AG08396 (cell line): ENCODE measurements at regions not wholly inside any gene's neighbourhood (a gene's known extent, or its start where the extent isn't known, plus 50 kb on each side); places are given as distances from the start of the nearest gene placed in this dataset.

Experiments used
- DNase-seq: peaks from one replicate; pipeline ENCODE4 v3.0.0; 2012; ENCODE audit warnings: low spot score, mixed read lengths

- DNase-seq = peak; percentile 4
Measured at GRCh38 chr12:84807249-84807648, 105.3 kb downstream of the SLC6A15 start.

- DNase-seq = no peak
Measured at GRCh38 chr12:84805474-84805858, 107.1 kb downstream of the SLC6A15 start.

GRCh38 chr12:84804691-84805473 is 107.7 kb downstream of the SLC6A15 start:
- no peak for DNase-seq

GRCh38 chr12:84803661-84804060 is 108.9 kb downstream of the SLC6A15 start:
- DNase-seq = no peak

GRCh38 chr12:84802161-84802560 is 110.4 kb downstream of the SLC6A15 start:
- DNase-seq = no peak

GRCh38 chr12:84793558-84794367 is 118.8 kb downstream of the SLC6A15 start:
- no peak for DNase-seq

- DNase-seq = no peak
Measured at GRCh38 chr12:84791444-84791843, 121.2 kb downstream of the SLC6A15 start.

- DNase-seq = no peak
Measured at GRCh38 chr12:84789184-84789583, 123.4 kb downstream of the SLC6A15 start.

- DNase-seq = no peak
Measured at GRCh38 chr12:84787253-84787652, 125.3 kb downstream of the SLC6A15 start.

- no peak for DNase-seq
Measured at GRCh38 chr12:84786622-84787021, 126.0 kb downstream of the SLC6A15 start.

- DNase-seq = no peak
Measured at GRCh38 chr12:84785951-84786350, 126.6 kb downstream of the SLC6A15 start.

GRCh38 chr12:84785281-84785680 is 127.3 kb downstream of the SLC6A15 start:
- DNase-seq = no peak

- no peak for DNase-seq
Measured at GRCh38 chr12:84779169-84779568, 133.4 kb downstream of the SLC6A15 start.

GRCh38 chr12:84772281-84772680 is 140.3 kb downstream of the SLC6A15 start:
- DNase-seq = no peak

- DNase-seq = no peak
Measured at GRCh38 chr12:84767079-84767478, 145.5 kb downstream of the SLC6A15 start.

GRCh38 chr12:84766375-84766774 is 146.2 kb downstream of the SLC6A15 start:
- DNase-seq = no peak

- no peak for DNase-seq
Measured at GRCh38 chr12:84764001-84764400, 148.6 kb downstream of the SLC6A15 start.

- peak; percentile 2 for DNase-seq
Measured at GRCh38 chr12:84763107-84763506, 149.5 kb downstream of the SLC6A15 start.

GRCh38 chr12:84760091-84760865 is 152.3 kb downstream of the SLC6A15 start:
- DNase-seq = no peak

GRCh38 chr12:84757978-84758377 is 154.6 kb downstream of the SLC6A15 start:
- peak; percentile 3 for DNase-seq

GRCh38 chr12:84756961-84757360 is 155.6 kb downstream of the SLC6A15 start:
- peak; percentile 3 for DNase-seq

- no peak for DNase-seq
Measured at GRCh38 chr12:84745127-84745526, 167.5 kb downstream of the SLC6A15 start.

GRCh38 chr12:84741692-84742091 is 170.9 kb downstream of the SLC6A15 start:
- no peak for DNase-seq
